ENCODE measurements at regions not wholly inside any gene's neighbourhood (a gene's known extent, or its start where the extent isn't known, plus 50 kb on each side); places are given as distances from the start of the nearest gene placed in this dataset.

DNA sequence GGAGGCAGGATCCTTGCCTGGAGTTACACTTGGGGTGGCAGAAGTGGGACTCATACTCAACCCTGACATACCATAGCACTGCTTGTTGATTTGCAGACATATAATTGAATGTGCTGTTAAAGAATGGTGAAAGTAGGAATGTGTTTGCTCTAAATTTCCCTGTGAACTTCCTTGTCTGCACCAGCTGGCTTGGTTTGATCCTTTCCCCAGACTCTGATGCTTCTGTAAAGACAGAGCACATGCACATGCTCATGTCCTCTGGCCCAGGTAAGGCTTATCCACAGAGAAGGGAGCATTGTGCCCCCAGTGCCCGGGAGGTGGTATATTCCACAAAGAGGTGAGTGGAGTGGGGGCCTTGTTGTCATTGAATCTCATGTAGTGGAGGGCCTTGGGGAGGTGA, 138.0 kb upstream of the STC2 start:
- Histone ChIP-seq H3K4me2 (ENCODE audit: low read length) (no peak overlapping the region), H3K9ac (ENCODE audit: low read length) (no peak overlapping the region)

DNA sequence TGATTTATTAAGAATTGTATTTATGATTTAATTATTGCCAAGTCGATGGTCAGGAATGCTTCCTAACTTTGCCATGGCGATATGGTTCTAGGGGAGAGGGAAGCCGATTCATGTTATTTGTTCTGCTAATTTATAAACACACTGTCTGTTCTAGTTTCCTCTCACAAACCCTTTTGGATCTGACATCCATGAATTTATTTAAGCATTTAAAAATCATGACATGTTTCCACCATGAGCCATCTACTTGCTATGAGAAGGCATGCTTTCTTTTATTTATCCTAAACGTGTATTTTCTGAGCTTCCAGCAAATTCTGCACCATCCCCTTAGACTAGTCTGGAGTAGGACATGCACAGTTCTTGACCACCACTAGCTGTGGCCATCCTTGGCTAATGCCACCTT, 136.6 kb upstream of the STC2 start:
- no peaks in the 10 kb centered on the region for H3F3A ChIP-seq (ENCODE audit: insufficient read depth, low read length)
- no peak overlapping the region for H3K27ac ChIP-seq (ENCODE audit: low read depth, low read length, poor library complexity, severe bottlenecking)
- no peaks in the 10 kb centered on the region for H3K4me1 ChIP-seq (ENCODE audit: insufficient read depth, low read length, severe bottlenecking)
- no peak overlapping the region for H3K9ac ChIP-seq (ENCODE audit: low read length)
- H3K79me2 ChIP-seq (ENCODE audit: insufficient read depth, low read length), result no peaks in the 10 kb centered on the region
- H3K36me3 ChIP-seq (ENCODE audit: insufficient read depth, low read length), result no peaks in the 10 kb centered on the region
- peaks cover 4% of the 10 kb centered on the region; the same call in 1 of the 2 replicates for H3K27me3 ChIP-seq (ENCODE audit: insufficient read depth, low read length)
- no peak overlapping the region for H3K4me2 ChIP-seq (ENCODE audit: low read length)
- no peak for TF ChIP-seq CTCF (IDR thresholded peaks at IDR 0.05; ENCODE audit: low read length)
- TF ChIP-seq EZH2 (IDR thresholded peaks at IDR 0.05; ENCODE audit: borderline replicate concordance, low read length), result no peak
- no peak overlapping the region for H3K4me3 ChIP-seq (ENCODE audit: low read depth, low read length, poor library complexity, severe bottlenecking)
- H3K9me3 ChIP-seq (ENCODE audit: low read length), result peaks cover 13% of the 10 kb centered on the region; the same call in 1 of the 2 replicates
- no peaks in the 10 kb centered on the region for H3K9me2 ChIP-seq (ENCODE audit: low read depth, low read length)
- H4K20me1 ChIP-seq (ENCODE audit: insufficient read depth, low read length), result no peaks in the 10 kb centered on the region
- no peak overlapping the region for H2AFZ ChIP-seq (ENCODE audit: low read length)

More for the DNA sequence above, 138.0 kb upstream of the STC2 start:
- Histone ChIP-seq H3K9me3 (ENCODE audit: low read length) (peaks cover 13% of the 10 kb centered on the region; the same call in 1 of the 2 replicates), H2AFZ (ENCODE audit: low read length) (no peak overlapping the region), H3F3A (ENCODE audit: insufficient read depth, low read length) (no peaks in the 10 kb centered on the region), H4K20me1 (ENCODE audit: insufficient read depth, low read length) (no peaks in the 10 kb centered on the region), H3K36me3 (ENCODE audit: insufficient read depth, low read length) (no peaks in the 10 kb centered on the region), H3K4me3 (ENCODE audit: low read depth, low read length, poor library complexity, severe bottlenecking) (no peak overlapping the region), H3K4me1 (ENCODE audit: insufficient read depth, low read length, severe bottlenecking) (no peaks in the 10 kb centered on the region), H3K9me2 (ENCODE audit: low read depth, low read length) (no peaks in the 10 kb centered on the region), H3K27me3 (ENCODE audit: insufficient read depth, low read length) (peaks cover 4% of the 10 kb centered on the region; the same call in 1 of the 2 replicates), H3K27ac (ENCODE audit: low read depth, low read length, poor library complexity, severe bottlenecking) (no peak overlapping the region), H3K79me2 (ENCODE audit: insufficient read depth, low read length) (no peaks in the 10 kb centered on the region)
- TF ChIP-seq CTCF (IDR thresholded peaks at IDR 0.05; ENCODE audit: low read length) (no peak), EZH2 (IDR thresholded peaks at IDR 0.05; ENCODE audit: borderline replicate concordance, low read length) (no peak)

GRCh38 chr5:173463207-173463606, 135.0 kb upstream of the STC2 start:
- Histone ChIP-seq H3K27me3 (ENCODE audit: insufficient read depth, low read length) (peaks cover 4% of the 10 kb centered on the region; the same call in 1 of the 2 replicates), H3K9me3 (ENCODE audit: low read length) (peaks cover 13% of the 10 kb centered on the region; the same call in 1 of the 2 replicates), H3K4me3 (ENCODE audit: low read depth, low read length, poor library complexity, severe bottlenecking) (no peak overlapping the region), H3K4me1 (ENCODE audit: insufficient read depth, low read length, severe bottlenecking) (no peaks in the 10 kb centered on the region), H3K79me2 (ENCODE audit: insufficient read depth, low read length) (no peaks in the 10 kb centered on the region), H3K27ac (ENCODE audit: low read depth, low read length, poor library complexity, severe bottlenecking) (no peak overlapping the region), H2AFZ (ENCODE audit: low read length) (no peak overlapping the region), H3K4me2 (ENCODE audit: low read length) (no peak overlapping the region), H3K36me3 (ENCODE audit: insufficient read depth, low read length) (no peaks in the 10 kb centered on the region), H4K20me1 (ENCODE audit: insufficient read depth, low read length) (no peaks in the 10 kb centered on the region), H3K9me2 (ENCODE audit: low read depth, low read length) (no peaks in the 10 kb centered on the region), H3F3A (ENCODE audit: insufficient read depth, low read length) (no peaks in the 10 kb centered on the region), H3K9ac (ENCODE audit: low read length) (no peak overlapping the region)
- TF ChIP-seq EZH2 (IDR thresholded peaks at IDR 0.05; ENCODE audit: borderline replicate concordance, low read length), result no peak
- no peak for TF ChIP-seq CTCF (IDR thresholded peaks at IDR 0.05; ENCODE audit: low read length)

All from OCI-LY1 (cell line).